CD4-positive, alpha-beta T cell (primary cell): ENCODE measurements at regions not wholly inside any gene's neighbourhood (a gene's known extent, or its start where the extent isn't known, plus 50 kb on each side); places are given as distances from the start of the nearest gene placed in this dataset.

Experiments
- ATAC-seq: fragments of 200-7000 bp; cut with Tn5 transposase; one replicate; pipeline ENCODE4 v1.10.0; 2022; ENCODE audit warnings: mild to moderate bottlenecking; ENCODE audit not compliant: poor library complexity
- CTCF ChIA-PET: fragments of 350-600 bp; sonication (Branson Sonifier 250); formaldehyde crosslinking; loops from one replicate; lab custom pipeline; 2021; ENCODE audit warnings: antibody characterized with exemption, inconsistent platforms; lab: Charles Lee
- POLR2A ChIA-PET: fragments of 350-600 bp; sonication (Branson Sonifier 250); formaldehyde crosslinking; loops from one replicate; lab custom pipeline; 2021; ENCODE audit warnings: antibody characterized with exemption, inconsistent platforms; lab: Charles Lee
- DNase-seq, 14 experiments: peaks; one replicate each; pipeline ENCODE4 v3.0.0-alpha.2; 2013 to 2020; ENCODE audit warnings: mixed read lengths in 2 of 14
- H3K27ac ChIP-seq, 2 donors: one replicate each; pipeline versions ENCODE4 v1.5.1 to v1.7.0; 2013; ENCODE audit warnings: low read length in 2 of 2, low read depth in 1 of 2, mild to moderate bottlenecking in 1 of 2
- H3K27me3 ChIP-seq, 2 experiments: 1 replicate in 1 of 2; 2 replicates in 1 of 2; pipeline versions ENCODE4 v1.6.1 to v1.7.0; 2013; ENCODE audit warnings: low read length in 2 of 2, control low read depth in 1 of 2, mild to moderate bottlenecking in 1 of 2, moderate library complexity in 1 of 2; ENCODE audit not compliant: insufficient read depth in 2 of 2, control insufficient read depth in 1 of 2
- H3K36me3 ChIP-seq: one replicate; pipeline ENCODE4 v1.6.1; 2013; ENCODE audit warnings: low read length, control low read depth; ENCODE audit not compliant: insufficient read depth
- H3K4me1 ChIP-seq: one replicate; pipeline ENCODE4 v1.6.1; 2013; ENCODE audit warnings: low read length, control low read depth; ENCODE audit not compliant: insufficient read depth
- H3K4me3 ChIP-seq: one replicate; pipeline ENCODE4 v1.5.1; 2013; ENCODE audit warnings: mild to moderate bottlenecking, low read length, moderate library complexity
- H3K9me3 ChIP-seq, 2 experiments: 1 replicate in 1 of 2; 2 replicates in 1 of 2; pipeline versions ENCODE4 v1.6.1 to v1.7.0; 2013; ENCODE audit warnings: low read length in 2 of 2, mild to moderate bottlenecking in 2 of 2, control low read depth in 1 of 2, moderate library complexity in 1 of 2; ENCODE audit not compliant: control insufficient read depth in 1 of 2, insufficient read depth in 1 of 2
- H3K27ac Mint-ChIP-seq: one replicate; pipeline ENCODE4 v1.8.0; 2020; ENCODE audit warnings: mixed read lengths
- H3K27me3 Mint-ChIP-seq: one replicate; pipeline ENCODE4 v1.8.0; 2021; ENCODE audit warnings: mixed read lengths
- H3K36me3 Mint-ChIP-seq: one replicate; pipeline ENCODE4 v1.8.0; 2021; ENCODE audit warnings: low read depth, mixed read lengths
- H3K4me1 Mint-ChIP-seq: one replicate; pipeline ENCODE4 v1.8.0; 2021; ENCODE audit warnings: low read depth, mixed read lengths
- H3K4me3 Mint-ChIP-seq: one replicate; pipeline ENCODE4 v1.8.0; 2020; ENCODE audit warnings: mild to moderate bottlenecking, mixed read lengths
- H3K9me3 Mint-ChIP-seq: one replicate; pipeline ENCODE4 v1.8.0; 2020; ENCODE audit warnings: mixed read lengths
- CTCF ChIP-seq: fragments of 200-600 bp; IDR thresholded peaks from one replicate; pipeline ENCODE4 v1.8.0; 2022; ENCODE audit warnings: antibody characterized with exemption, mild to moderate bottlenecking
- intact Hi-C, 2 experiments: fragments of 100-400 bp; cut with DNase I in 1 of 2; cut with micrococcal nuclease in 1 of 2; formaldehyde crosslinking; loops; one replicate each; pipeline versions ENCODE4 v1.15.1 to v1.9.0; 2023 to 2025; cut with DNase I, micrococcal nuclease

- Histone ChIP-seq H3K4me1 (no peaks in the 10 kb centered on the region), H3K27me3 (no peaks in the 10 kb centered on the region), H3K27ac (no peak overlapping the region), H3K9me3 (peaks cover 0 to 3% of the 10 kb centered on the region in 2 experiments), H3K36me3 (no peaks in the 10 kb centered on the region), H3K4me3 (no peak overlapping the region)
- no peaks in the 10 kb centered on the region for H3K36me3 Mint-ChIP-seq
- H3K4me1 Mint-ChIP-seq: no peaks in the 10 kb centered on the region
- no peak for TF ChIP-seq CTCF
- no peaks in the 10 kb centered on the region for H3K9me3 Mint-ChIP-seq
- ChIA-PET POLR2A (no interaction called here), CTCF (no interaction called here)
- DNase-seq: no peak
- intact Hi-C loops: no loop called here
- H3K27me3 Mint-ChIP-seq: no peaks in the 10 kb centered on the region
- no peak overlapping the region for H3K4me3 Mint-ChIP-seq
- ATAC-seq: no peak
- H3K27ac Mint-ChIP-seq: no peak overlapping the region
Observed at GRCh38 chr9:108552459-108553040, 303.2 kb downstream of the ACTL7B start.

GRCh38 chr9:108551030-108551841 is 304.6 kb downstream of the ACTL7B start:
- ATAC-seq (no peak), DNase-seq (no peak)
- no peaks in the 10 kb centered on the region for H3K4me1 ChIP-seq
- no peak overlapping the region for H3K27ac ChIP-seq
- no peaks in the 10 kb centered on the region for H3K27me3 ChIP-seq
- no peak for TF ChIP-seq CTCF
- H3K27me3 Mint-ChIP-seq: no peaks in the 10 kb centered on the region
- H3K36me3 Mint-ChIP-seq: no peaks in the 10 kb centered on the region
- intact Hi-C loops: no loop called here
- peaks cover 0 to 3% of the 10 kb centered on the region in 2 experiments for H3K9me3 ChIP-seq
- H3K36me3 ChIP-seq: no peaks in the 10 kb centered on the region
- no peaks in the 10 kb centered on the region for H3K4me1 Mint-ChIP-seq
- no peak overlapping the region for H3K4me3 Mint-ChIP-seq
- no peak overlapping the region for H3K4me3 ChIP-seq
- CTCF ChIA-PET: no interaction called here
- H3K27ac Mint-ChIP-seq: no peak overlapping the region
- no peaks in the 10 kb centered on the region for H3K9me3 Mint-ChIP-seq
- POLR2A ChIA-PET: no interaction called here

- DNase-seq (no peak), ATAC-seq (no peak)
- intact Hi-C loops: no loop called here
- H3K4me1 Mint-ChIP-seq: no peaks in the 10 kb centered on the region
- no peaks in the 10 kb centered on the region for H3K9me3 Mint-ChIP-seq
- Histone ChIP-seq H3K27me3 (no peaks in the 10 kb centered on the region), H3K27ac (no peak overlapping the region), H3K4me1 (no peaks in the 10 kb centered on the region), H3K36me3 (no peaks in the 10 kb centered on the region), H3K4me3 (no peak overlapping the region), H3K9me3 (peaks cover 0 to 3% of the 10 kb centered on the region in 2 experiments)
- H3K27ac Mint-ChIP-seq: no peak overlapping the region
- H3K27me3 Mint-ChIP-seq: no peaks in the 10 kb centered on the region
- no peaks in the 10 kb centered on the region for H3K36me3 Mint-ChIP-seq
- ChIA-PET CTCF (no interaction called here), POLR2A (no interaction called here)
- no peak overlapping the region for H3K4me3 Mint-ChIP-seq
- no peak for TF ChIP-seq CTCF
Observed at GRCh38 chr9:108550106-108550505, 305.7 kb downstream of the ACTL7B start.
